OCI-LY1 (cell line): ENCODE measurements at regions not wholly inside any gene's neighbourhood (a gene's known extent, or its start where the extent isn't known, plus 50 kb on each side); places are given as distances from the start of the nearest gene placed in this dataset.

Experiments used
- H2AFZ ChIP-seq: fragments of 200-600 bp; sonication (generic), shearing (Covaris generic); 2 replicates; pipeline ENCODE4 v1.6.0; 2014; ENCODE audit warnings: antibody characterized with exemption, mild to moderate bottlenecking, low read length
- H3F3A ChIP-seq: fragments of 200-600 bp; sonication (generic), shearing (Covaris generic); 2 replicates; pipeline ENCODE4 v1.6.0; 2014; ENCODE audit warnings: mild to moderate bottlenecking, antibody characterized with exemption, low read length, moderate library complexity; ENCODE audit not compliant: insufficient read depth
- H3K27ac ChIP-seq: fragments of 200-600 bp; sonication (generic); 2 replicates; pipeline ENCODE4 v1.5.1; 2014; ENCODE audit warnings: low read length, mixed run types, mild to moderate bottlenecking, low read depth; ENCODE audit not compliant: poor library complexity, severe bottlenecking
- H3K27me3 ChIP-seq: fragments of 200-600 bp; sonication (generic); 2 replicates; pipeline ENCODE4 v1.6.0; 2014; ENCODE audit warnings: antibody characterized with exemption, mild to moderate bottlenecking, low read length, moderate library complexity; ENCODE audit not compliant: insufficient read depth
- H3K36me3 ChIP-seq: fragments of 200-600 bp; sonication (generic); 2 replicates; pipeline ENCODE4 v1.6.1; 2014; ENCODE audit warnings: mild to moderate bottlenecking, antibody characterized with exemption, low read length, moderate library complexity, mixed read lengths; ENCODE audit not compliant: insufficient read depth
- H3K4me1 ChIP-seq: fragments of 200-600 bp; sonication (generic); 2 replicates; pipeline ENCODE4 v1.5.1; 2014; ENCODE audit warnings: mild to moderate bottlenecking, low read length, moderate library complexity; ENCODE audit not compliant: insufficient read depth, severe bottlenecking
- H3K4me2 ChIP-seq: fragments of 200-600 bp; sonication (generic), shearing (Covaris generic); 2 replicates; pipeline ENCODE4 v1.6.1; 2014; ENCODE audit warnings: low read length
- H3K4me3 ChIP-seq: fragments of 200-600 bp; sonication (generic); 2 replicates; pipeline ENCODE4 v1.5.1; 2014; ENCODE audit warnings: low read length, low read depth, mild to moderate bottlenecking, mixed read lengths; ENCODE audit not compliant: poor library complexity, severe bottlenecking
- H3K79me2 ChIP-seq: fragments of 200-600 bp; shearing (Covaris generic); 2 replicates; pipeline ENCODE4 v1.6.1; 2016; ENCODE audit warnings: mixed run types, low read length, mixed read lengths; ENCODE audit not compliant: insufficient read depth
- H3K9ac ChIP-seq: fragments of 200-600 bp; sonication (generic), shearing (Covaris generic); 2 replicates; pipeline ENCODE4 v1.6.1; 2014; ENCODE audit warnings: mild to moderate bottlenecking, low read length, mixed read lengths
- H3K9me2 ChIP-seq: fragments of 200-600 bp; sonication (generic), shearing (Covaris generic); 2 replicates; pipeline ENCODE4 v1.6.1; 2014; ENCODE audit warnings: low read depth, mild to moderate bottlenecking, low read length, mixed read lengths
- H3K9me3 ChIP-seq: fragments of 200-600 bp; shearing (Covaris generic); 2 replicates; pipeline ENCODE4 v1.6.1; 2014; ENCODE audit warnings: low read length, mixed read lengths
- H4K20me1 ChIP-seq: fragments of 200-600 bp; sonication (generic), shearing (Covaris generic); 2 replicates; pipeline ENCODE4 v1.6.0; 2016; ENCODE audit warnings: mild to moderate bottlenecking, low read length; ENCODE audit not compliant: insufficient read depth
- EZH2 ChIP-seq: fragments of 200-600 bp; sonication (generic), shearing (Covaris generic); IDR thresholded peaks from 2 replicates; pipeline ENCODE4 v1.8.0; 2017; ENCODE audit warnings: borderline replicate concordance, mixed run types, mild to moderate bottlenecking, antibody characterized with exemption, low read length, moderate library complexity, mixed read lengths
- TF ChIP-seq, protein P1 (sequence below): fragments of 200-600 bp; sonication (generic), shearing (Covaris generic); IDR thresholded peaks from 2 replicates; pipeline ENCODE4 v1.5.1; 2017; ENCODE audit warnings: mild to moderate bottlenecking, antibody characterized with exemption, low read length, moderate library complexity, mixed read lengths

GRCh38 chr5:118451697-118452247, 536.6 kb downstream of the DTWD2 start:
- Histone ChIP-seq H3K9me3 (no peaks in the 10 kb centered on the region), H3K4me3 (no peak overlapping the region), H3K79me2 (no peaks in the 10 kb centered on the region), H3F3A (no peaks in the 10 kb centered on the region), H3K27ac (no peak overlapping the region), H2AFZ (no peak overlapping the region), H3K27me3 (no peaks in the 10 kb centered on the region), H4K20me1 (no peaks in the 10 kb centered on the region), H3K4me2 (no peak overlapping the region), H3K9ac (no peak overlapping the region), H3K9me2 (no peaks in the 10 kb centered on the region), H3K36me3 (no peaks in the 10 kb centered on the region), H3K4me1 (no peaks in the 10 kb centered on the region)
- no peak for TF ChIP-seq EZH2
- TF ChIP-seq, protein P1, sequence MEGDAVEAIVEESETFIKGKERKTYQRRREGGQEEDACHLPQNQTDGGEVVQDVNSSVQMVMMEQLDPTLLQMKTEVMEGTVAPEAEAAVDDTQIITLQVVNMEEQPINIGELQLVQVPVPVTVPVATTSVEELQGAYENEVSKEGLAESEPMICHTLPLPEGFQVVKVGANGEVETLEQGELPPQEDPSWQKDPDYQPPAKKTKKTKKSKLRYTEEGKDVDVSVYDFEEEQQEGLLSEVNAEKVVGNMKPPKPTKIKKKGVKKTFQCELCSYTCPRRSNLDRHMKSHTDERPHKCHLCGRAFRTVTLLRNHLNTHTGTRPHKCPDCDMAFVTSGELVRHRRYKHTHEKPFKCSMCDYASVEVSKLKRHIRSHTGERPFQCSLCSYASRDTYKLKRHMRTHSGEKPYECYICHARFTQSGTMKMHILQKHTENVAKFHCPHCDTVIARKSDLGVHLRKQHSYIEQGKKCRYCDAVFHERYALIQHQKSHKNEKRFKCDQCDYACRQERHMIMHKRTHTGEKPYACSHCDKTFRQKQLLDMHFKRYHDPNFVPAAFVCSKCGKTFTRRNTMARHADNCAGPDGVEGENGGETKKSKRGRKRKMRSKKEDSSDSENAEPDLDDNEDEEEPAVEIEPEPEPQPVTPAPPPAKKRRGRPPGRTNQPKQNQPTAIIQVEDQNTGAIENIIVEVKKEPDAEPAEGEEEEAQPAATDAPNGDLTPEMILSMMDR, result no peak

DNA sequence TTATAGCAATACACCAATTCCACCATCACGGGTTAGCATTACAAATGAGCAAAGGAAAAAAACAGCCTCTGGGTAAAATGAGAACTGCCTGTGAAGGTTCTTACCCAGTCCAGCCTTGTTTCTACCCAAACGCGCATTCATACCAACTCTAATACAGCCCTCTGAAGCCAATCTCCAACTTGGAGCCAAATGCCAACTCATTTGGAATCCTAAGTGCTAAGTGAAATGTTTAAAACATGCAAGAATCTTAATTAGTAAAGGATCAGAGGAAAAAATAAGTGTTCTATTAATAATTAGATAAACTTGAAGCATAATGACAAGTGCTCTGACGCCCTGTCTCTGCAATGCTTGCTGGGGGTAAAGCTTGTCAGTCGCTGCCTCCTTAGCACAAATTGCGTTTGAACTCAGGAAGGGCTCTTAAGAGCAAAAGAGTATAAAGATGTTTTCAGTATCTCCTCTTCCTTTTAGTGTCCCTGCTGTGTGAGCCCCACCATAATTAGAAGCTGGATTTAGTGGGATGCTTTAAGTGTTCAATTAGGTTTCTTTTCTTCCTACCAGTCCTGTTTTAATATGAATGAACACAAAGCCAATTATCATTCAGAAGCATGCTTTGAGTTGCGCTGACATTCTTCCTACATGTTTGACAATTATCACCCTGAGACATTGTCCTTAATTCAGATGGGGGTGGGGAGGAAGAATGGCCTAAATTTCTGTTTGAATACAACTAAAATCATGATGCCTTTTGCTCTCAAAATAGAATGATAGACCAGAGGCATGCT, 537.6 kb downstream of the DTWD2 start:
- Histone ChIP-seq H3K4me3 (no peak overlapping the region), H3K36me3 (no peaks in the 10 kb centered on the region), H3K27ac (no peak overlapping the region), H3K4me1 (no peaks in the 10 kb centered on the region), H2AFZ (no peak overlapping the region), H4K20me1 (no peaks in the 10 kb centered on the region), H3K9me3 (no peaks in the 10 kb centered on the region), H3K4me2 (no peak overlapping the region), H3F3A (no peaks in the 10 kb centered on the region), H3K9ac (no peak overlapping the region), H3K27me3 (no peaks in the 10 kb centered on the region), H3K79me2 (no peaks in the 10 kb centered on the region), H3K9me2 (no peaks in the 10 kb centered on the region)
- no peak for TF ChIP-seq EZH2
- TF ChIP-seq, protein P1, result no peak

- H3K27ac ChIP-seq, result no peak overlapping the region
- H3K79me2 ChIP-seq, result no peaks in the 10 kb centered on the region
- no peaks in the 10 kb centered on the region for H3K4me1 ChIP-seq
- no peaks in the 10 kb centered on the region for H3F3A ChIP-seq
- H3K27me3 ChIP-seq, result no peaks in the 10 kb centered on the region
- no peak overlapping the region for H3K4me2 ChIP-seq
- H3K9ac ChIP-seq, result no peak overlapping the region
- no peaks in the 10 kb centered on the region for H3K9me3 ChIP-seq
- H3K36me3 ChIP-seq, result no peaks in the 10 kb centered on the region
- H4K20me1 ChIP-seq, result no peaks in the 10 kb centered on the region
- no peak overlapping the region for H3K4me3 ChIP-seq
- H2AFZ ChIP-seq, result no peak overlapping the region
- TF ChIP-seq EZH2, result no peak
- TF ChIP-seq, protein P1, result no peak
- H3K9me2 ChIP-seq, result no peaks in the 10 kb centered on the region
Measured at GRCh38 chr5:118447350-118447749, 541.0 kb downstream of the DTWD2 start.
